Vagina (tissue), 2 donors: ENCODE measurements at regions not wholly inside any gene's neighbourhood (a gene's known extent, or its start where the extent isn't known, plus 50 kb on each side); places are given as distances from the start of the nearest gene placed in this dataset.

Source experiments
- DNase-seq, 2 donors: peaks; one replicate each; pipeline ENCODE4 v3.0.0-alpha.2; 2017; ENCODE audit errors: extremely low spot score in 2 of 2
- H3K27ac ChIP-seq: fragments of 200-600 bp; sonication (generic); one replicate; pipeline ENCODE4 v1.5.1; 2019
- H3K27me3 ChIP-seq: fragments of 200-600 bp; sonication (generic); one replicate; pipeline ENCODE4 v1.5.1; 2019
- H3K36me3 ChIP-seq, 2 donors: fragments of 200-600 bp; sonication (generic); one replicate each; pipeline ENCODE4 v1.5.1; 2017 to 2019
- H3K4me1 ChIP-seq: fragments of 200-600 bp; sonication (generic); one replicate; pipeline ENCODE4 v1.5.1; 2019
- H3K4me3 ChIP-seq, 2 donors: fragments of 200-600 bp; sonication (generic); 1 replicate in 1 of 2; 2 replicates in 1 of 2; pipeline ENCODE4 v1.5.1; 2016 to 2019
- H3K9me3 ChIP-seq: fragments of 200-600 bp; sonication (generic); one replicate; pipeline ENCODE4 v1.5.1; 2019
- POLR2A ChIP-seq, 2 donors: fragments of 450-650 bp; IDR thresholded peaks; one replicate each; pipeline ENCODE4 v1.6.1; 2017; ENCODE audit warnings: antibody characterized with exemption in 2 of 2, mild to moderate bottlenecking in 2 of 2, moderate library complexity in 2 of 2
- POLR2AphosphoS5 ChIP-seq, 2 donors: sonication (generic); formaldehyde crosslinking; IDR thresholded peaks; one replicate each; pipeline ENCODE4 v1.9.0; 2017; ENCODE audit warnings: antibody characterized with exemption in 2 of 2, mild to moderate bottlenecking in 2 of 2, low read depth in 1 of 2; ENCODE audit not compliant: insufficient read depth in 1 of 2
- intact Hi-C: fragments of 100-400 bp; cut with DNase I; formaldehyde crosslinking; loops from one replicate; pipeline ENCODE4 v1.15.1; 2023
- TF ChIP-seq, protein P1 (sequence below), 3 experiments: fragments of 450-650 bp in 2 of 3; fragments of 200-600 bp in 1 of 3; sonication (generic) in 1 of 3; IDR thresholded peaks; one replicate each; pipeline ENCODE4 v1.5.1; 2017 to 2019; ENCODE audit warnings: antibody characterized with exemption in 3 of 3, mild to moderate bottlenecking in 2 of 3, moderate library complexity in 2 of 3

DNA sequence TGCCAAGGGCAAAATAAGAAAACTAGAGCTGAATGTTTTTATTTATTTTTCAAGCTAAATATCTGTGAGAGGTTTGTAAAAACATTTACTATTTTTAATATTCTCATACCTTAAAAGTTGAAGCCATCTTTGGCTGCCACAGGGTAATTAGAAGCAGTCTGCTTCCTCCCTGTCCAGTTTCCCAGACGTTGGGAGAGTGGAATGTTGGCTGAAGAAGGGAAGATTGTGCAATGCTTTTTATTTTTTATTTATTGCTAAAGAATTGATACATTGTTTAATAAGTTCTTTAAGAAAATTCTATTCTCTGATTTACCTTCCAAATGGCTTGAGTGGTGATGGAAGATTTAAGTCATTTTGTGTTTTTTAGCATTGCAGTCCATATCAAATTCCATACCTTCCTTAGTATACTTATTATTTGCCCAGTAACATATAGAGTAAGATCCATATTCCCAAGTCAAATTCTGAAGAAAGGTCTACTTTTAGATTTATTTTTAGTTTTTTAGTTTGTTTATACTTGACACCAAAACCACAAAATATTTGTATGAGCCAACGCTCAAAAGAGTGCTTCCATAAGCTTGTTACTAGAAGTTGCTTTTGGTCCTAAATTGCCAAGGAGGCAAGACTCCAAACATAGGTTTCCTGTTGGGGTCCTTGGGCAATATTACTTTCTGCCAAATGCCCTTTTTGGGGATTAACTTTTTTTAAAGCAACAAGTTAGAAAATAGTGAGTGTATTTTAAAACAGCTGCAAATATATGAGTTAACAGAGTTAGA lies 124.0 kb upstream of the CPM start:
- no peak for TF ChIP-seq POLR2AphosphoS5 (IDR thresholded peaks at IDR 0.05; ENCODE audit: insufficient read depth in 1 of 2, low read depth in 1 of 2)
- TF ChIP-seq, protein P1, sequence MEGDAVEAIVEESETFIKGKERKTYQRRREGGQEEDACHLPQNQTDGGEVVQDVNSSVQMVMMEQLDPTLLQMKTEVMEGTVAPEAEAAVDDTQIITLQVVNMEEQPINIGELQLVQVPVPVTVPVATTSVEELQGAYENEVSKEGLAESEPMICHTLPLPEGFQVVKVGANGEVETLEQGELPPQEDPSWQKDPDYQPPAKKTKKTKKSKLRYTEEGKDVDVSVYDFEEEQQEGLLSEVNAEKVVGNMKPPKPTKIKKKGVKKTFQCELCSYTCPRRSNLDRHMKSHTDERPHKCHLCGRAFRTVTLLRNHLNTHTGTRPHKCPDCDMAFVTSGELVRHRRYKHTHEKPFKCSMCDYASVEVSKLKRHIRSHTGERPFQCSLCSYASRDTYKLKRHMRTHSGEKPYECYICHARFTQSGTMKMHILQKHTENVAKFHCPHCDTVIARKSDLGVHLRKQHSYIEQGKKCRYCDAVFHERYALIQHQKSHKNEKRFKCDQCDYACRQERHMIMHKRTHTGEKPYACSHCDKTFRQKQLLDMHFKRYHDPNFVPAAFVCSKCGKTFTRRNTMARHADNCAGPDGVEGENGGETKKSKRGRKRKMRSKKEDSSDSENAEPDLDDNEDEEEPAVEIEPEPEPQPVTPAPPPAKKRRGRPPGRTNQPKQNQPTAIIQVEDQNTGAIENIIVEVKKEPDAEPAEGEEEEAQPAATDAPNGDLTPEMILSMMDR (IDR thresholded peaks at IDR 0.05) = no peak
- no peak for TF ChIP-seq POLR2A (IDR thresholded peaks at IDR 0.05)
- Histone ChIP-seq H3K36me3 (no peaks in the 10 kb centered on the region), H3K27ac (peak overlapping the region; percentile 16), H3K27me3 (no peaks in the 10 kb centered on the region), H3K9me3 (no peaks in the 10 kb centered on the region), H3K4me3 (no peak overlapping the region), H3K4me1 (peaks cover 17% of the 10 kb centered on the region)
- intact Hi-C loops = no loop called here
- no peak for DNase-seq

DNA sequence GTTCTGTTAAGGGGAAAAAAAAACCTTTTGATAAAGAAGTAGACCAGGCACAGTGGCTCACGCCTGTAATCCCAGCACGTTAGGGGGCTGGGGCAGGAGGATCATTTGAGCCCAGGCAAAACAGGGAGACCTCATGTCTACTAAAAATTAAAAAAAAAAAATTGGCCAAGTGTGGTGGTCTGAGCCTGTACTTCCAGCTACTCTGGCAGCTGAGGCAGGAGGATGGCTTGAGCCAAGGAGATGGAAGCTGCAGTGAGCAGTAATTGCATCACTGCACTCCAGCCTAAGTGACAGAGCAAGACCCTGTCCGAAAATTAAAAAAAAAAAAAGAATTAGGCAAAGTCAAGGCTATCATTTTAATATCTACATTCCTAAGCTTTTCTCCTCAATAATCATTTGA lies 124.8 kb upstream of the CPM start:
- no peak overlapping the region for H3K27ac ChIP-seq
- TF ChIP-seq POLR2AphosphoS5 (IDR thresholded peaks at IDR 0.05; ENCODE audit: insufficient read depth in 1 of 2, low read depth in 1 of 2) (no peak), POLR2A (IDR thresholded peaks at IDR 0.05) (no peak)
- TF ChIP-seq, protein P1 (IDR thresholded peaks at IDR 0.05) = no peak
- H3K4me1 ChIP-seq = peaks cover 9% of the 10 kb centered on the region
- H3K9me3 ChIP-seq = no peaks in the 10 kb centered on the region
- H3K36me3 ChIP-seq = no peaks in the 10 kb centered on the region
- H3K4me3 ChIP-seq = no peak overlapping the region
- no peaks in the 10 kb centered on the region for H3K27me3 ChIP-seq
- DNase-seq = no peak
- intact Hi-C loops = no loop called here

DNA sequence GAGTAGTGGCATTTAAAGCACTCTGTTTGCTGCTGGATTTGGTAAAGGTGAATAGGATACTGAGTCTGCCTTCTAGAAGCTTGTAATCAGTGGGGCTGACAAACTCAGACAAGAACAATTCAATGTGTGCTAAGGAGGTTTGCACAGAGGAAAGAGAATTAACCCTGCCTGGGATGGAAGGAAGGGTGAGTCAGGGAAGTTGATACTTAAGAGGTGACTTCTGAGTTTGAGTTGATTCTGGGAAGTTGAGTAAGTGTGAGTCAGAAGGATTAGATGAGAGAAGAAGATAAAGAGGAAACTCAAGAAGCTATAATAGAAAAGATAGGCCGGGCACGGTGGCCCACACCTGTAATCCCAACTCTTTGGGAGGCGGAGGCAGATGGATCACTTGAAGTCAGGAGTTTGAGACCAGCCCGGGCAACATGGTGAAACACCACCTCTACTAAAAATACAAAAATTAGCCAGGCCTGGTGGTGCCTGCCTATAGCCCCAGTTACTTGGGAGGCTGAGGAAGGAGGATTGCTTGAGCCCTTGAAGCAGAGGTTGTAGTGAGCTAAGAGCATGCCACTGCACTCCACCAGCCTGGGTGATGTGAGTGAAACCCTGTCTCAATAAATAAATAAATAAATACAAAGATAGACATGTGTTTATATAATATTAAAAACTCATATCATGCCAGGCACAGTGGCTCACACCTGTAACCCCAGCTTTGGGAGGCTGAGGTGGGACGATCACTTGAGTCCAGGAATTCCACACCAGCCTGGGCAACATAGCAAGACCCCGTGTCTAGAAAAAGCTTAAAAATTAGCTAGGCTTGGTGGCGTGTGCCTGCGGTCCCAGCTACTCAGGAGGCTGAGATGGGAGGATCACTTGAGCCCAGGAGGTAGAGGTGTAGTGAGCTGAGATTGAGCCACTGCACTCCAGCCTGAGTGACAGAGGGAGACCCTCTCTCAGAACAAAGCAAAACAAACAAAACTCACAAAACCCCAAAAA lies 126.8 kb upstream of the CPM start:
- DNase-seq = no peak
- intact Hi-C loops = no loop called here
- Histone ChIP-seq H3K36me3 (no peaks in the 10 kb centered on the region), H3K9me3 (no peaks in the 10 kb centered on the region), H3K4me1 (no peaks in the 10 kb centered on the region), H3K4me3 (no peak overlapping the region), H3K27me3 (no peaks in the 10 kb centered on the region), H3K27ac (no peak overlapping the region)
- TF ChIP-seq, protein P1 (IDR thresholded peaks at IDR 0.05) = no peak
- TF ChIP-seq POLR2AphosphoS5 (IDR thresholded peaks at IDR 0.05; ENCODE audit: insufficient read depth in 1 of 2, low read depth in 1 of 2) (peak in 1 of 2 donors; percentile 24), POLR2A (IDR thresholded peaks at IDR 0.05) (no peak)

DNA sequence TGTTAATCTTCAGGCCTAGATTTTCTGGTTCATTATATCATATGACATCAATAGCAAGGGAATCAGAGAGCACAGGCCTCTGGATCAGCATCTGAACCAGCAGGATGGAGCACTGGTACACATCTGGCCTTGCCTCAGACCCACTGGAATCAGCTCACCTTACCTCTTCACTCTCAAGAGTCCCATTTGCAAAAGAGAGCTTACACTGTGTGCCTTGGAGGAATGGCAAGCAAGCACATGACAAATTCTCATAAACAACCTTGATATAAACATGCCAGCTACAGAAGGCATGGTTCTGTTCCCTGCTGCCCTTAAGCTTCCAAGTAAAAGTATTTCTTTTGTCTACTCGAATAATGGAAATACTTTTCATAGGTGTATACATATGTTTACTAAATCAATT lies 128.6 kb upstream of the CPM start:
- Histone ChIP-seq H3K4me1 (no peaks in the 10 kb centered on the region), H3K4me3 (no peak overlapping the region), H3K27ac (no peak overlapping the region), H3K9me3 (no peaks in the 10 kb centered on the region), H3K27me3 (no peaks in the 10 kb centered on the region), H3K36me3 (no peaks in the 10 kb centered on the region)
- intact Hi-C loops = no loop called here
- TF ChIP-seq, protein P1 (IDR thresholded peaks at IDR 0.05) = no peak
- TF ChIP-seq POLR2AphosphoS5 (IDR thresholded peaks at IDR 0.05; ENCODE audit: insufficient read depth in 1 of 2, low read depth in 1 of 2) (no peak), POLR2A (IDR thresholded peaks at IDR 0.05) (no peak)
- DNase-seq = no peak
